ENCODE measurements at regions not wholly inside any gene's neighbourhood (a gene's known extent, or its start where the extent isn't known, plus 50 kb on each side); places are given as distances from the start of the nearest gene placed in this dataset.

DNA sequence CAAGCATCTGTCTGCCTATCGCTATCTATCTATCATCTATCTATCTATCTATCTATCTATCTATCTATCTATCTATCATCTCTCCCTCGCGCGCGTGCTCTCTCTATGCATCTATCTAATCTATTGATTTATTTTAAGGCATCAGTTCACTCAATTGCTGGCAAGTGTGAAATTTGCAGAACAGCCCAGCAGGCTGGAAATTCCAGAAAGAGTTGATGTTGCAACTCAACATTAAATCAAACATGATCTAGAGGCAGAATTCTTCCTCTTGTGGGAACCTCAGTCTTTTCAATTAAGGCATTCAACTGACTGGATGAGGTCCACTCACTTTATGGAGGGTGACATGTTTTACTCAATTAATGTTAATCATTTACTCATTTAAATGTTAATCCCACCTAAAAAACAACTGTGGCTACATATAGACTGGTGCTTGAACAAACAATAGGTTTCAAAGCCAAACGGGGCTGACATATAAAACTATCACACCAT is 1210.8 kb downstream of the GALC start:
- TF ChIP-seq POLR2A (IDR thresholded peaks at IDR 0.05) (no peak), EP300 (IDR thresholded peaks at IDR 0.05) (no peak)
- TF ChIP-seq, protein P1, sequence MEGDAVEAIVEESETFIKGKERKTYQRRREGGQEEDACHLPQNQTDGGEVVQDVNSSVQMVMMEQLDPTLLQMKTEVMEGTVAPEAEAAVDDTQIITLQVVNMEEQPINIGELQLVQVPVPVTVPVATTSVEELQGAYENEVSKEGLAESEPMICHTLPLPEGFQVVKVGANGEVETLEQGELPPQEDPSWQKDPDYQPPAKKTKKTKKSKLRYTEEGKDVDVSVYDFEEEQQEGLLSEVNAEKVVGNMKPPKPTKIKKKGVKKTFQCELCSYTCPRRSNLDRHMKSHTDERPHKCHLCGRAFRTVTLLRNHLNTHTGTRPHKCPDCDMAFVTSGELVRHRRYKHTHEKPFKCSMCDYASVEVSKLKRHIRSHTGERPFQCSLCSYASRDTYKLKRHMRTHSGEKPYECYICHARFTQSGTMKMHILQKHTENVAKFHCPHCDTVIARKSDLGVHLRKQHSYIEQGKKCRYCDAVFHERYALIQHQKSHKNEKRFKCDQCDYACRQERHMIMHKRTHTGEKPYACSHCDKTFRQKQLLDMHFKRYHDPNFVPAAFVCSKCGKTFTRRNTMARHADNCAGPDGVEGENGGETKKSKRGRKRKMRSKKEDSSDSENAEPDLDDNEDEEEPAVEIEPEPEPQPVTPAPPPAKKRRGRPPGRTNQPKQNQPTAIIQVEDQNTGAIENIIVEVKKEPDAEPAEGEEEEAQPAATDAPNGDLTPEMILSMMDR (IDR thresholded peaks at IDR 0.05): no peak
